ENCODE measurements at regions not wholly inside any gene's neighbourhood (a gene's known extent, or its start where the extent isn't known, plus 50 kb on each side); places are given as distances from the start of the nearest gene placed in this dataset.

DNA sequence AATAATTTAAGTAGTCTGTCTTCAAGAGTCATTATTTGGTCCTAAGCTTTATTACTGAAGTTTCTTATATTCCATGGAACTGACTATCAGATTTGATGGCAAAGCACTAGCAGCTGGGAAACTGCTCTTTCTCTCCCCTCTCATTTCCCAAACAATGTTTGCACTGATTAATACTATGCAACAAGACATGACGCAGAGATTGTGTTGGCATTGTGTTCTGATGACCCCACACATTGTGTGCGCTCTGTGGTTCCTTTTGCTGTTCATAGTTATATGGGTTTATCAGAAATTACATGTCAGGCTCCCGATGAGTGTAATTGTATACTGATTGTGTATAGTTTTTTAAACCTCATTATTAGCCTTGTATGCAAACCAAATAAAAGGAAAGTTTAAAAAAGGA, 331.6 kb upstream of the FANCL start:
- TF ChIP-seq CTCF (IDR thresholded peaks at IDR 0.05; ENCODE audit: insufficient read depth, low read length) (no peak), REST (IDR thresholded peaks at IDR 0.05; ENCODE audit: insufficient replicate concordance, low read depth) (no peak), POLR2AphosphoS5 (IDR thresholded peaks at IDR 0.05; ENCODE audit: low read depth) (no peak)

Data from HL-60 (cell line).